Naive thymus-derived CD4-positive, alpha-beta T cell (primary cell): ENCODE measurements at regions not wholly inside any gene's neighbourhood (a gene's known extent, or its start where the extent isn't known, plus 50 kb on each side); places are given as distances from the start of the nearest gene placed in this dataset.
"Not testable (repeated sequence)": the region's sequence is repeated elsewhere in the genome, so short reads cannot be mapped to it uniquely, and the experiment has no call there.

Experiments
- ATAC-seq: fragments of 150-1000 bp; cut with Tn5 transposase; 2 replicates; pipeline ENCODE4 v1.10.0; 2021; ENCODE audit warnings: mild to moderate bottlenecking, moderate library complexity
- CTCF ChIA-PET: fragments of 350-600 bp; sonication (Branson Sonifier 250); formaldehyde crosslinking; loops from one replicate; lab custom pipeline; 2021; ENCODE audit warnings: antibody characterized with exemption; lab: Charles Lee
- POLR2A ChIA-PET: fragments of 350-600 bp; sonication (Branson Sonifier 250); formaldehyde crosslinking; loops from one replicate; lab custom pipeline; 2021; ENCODE audit warnings: antibody characterized with exemption, inconsistent platforms; lab: Charles Lee
- DNase-seq, 9 donors: peaks; one replicate each; pipeline versions ENCODE4 v3.0.0 to v3.0.0-alpha.2; 2020 to 2022; ENCODE audit warnings: mixed read lengths in 1 of 9
- H3K27ac ChIP-seq: one replicate; pipeline ENCODE4 v1.7.0; 2013; ENCODE audit warnings: mild to moderate bottlenecking, low read depth, low read length, moderate library complexity
- H3K27me3 ChIP-seq, 2 donors: one replicate each; pipeline ENCODE4 v1.7.0; 2013; ENCODE audit warnings: low read length in 2 of 2, mild to moderate bottlenecking in 2 of 2, moderate library complexity in 2 of 2; ENCODE audit not compliant: control insufficient read depth in 2 of 2, insufficient read depth in 2 of 2
- H3K36me3 ChIP-seq, 3 experiments: 1 replicate in 2 of 3; 2 replicates in 1 of 3; pipeline ENCODE4 v1.7.0; 2013; ENCODE audit warnings: low read length in 3 of 3, mild to moderate bottlenecking in 3 of 3, moderate library complexity in 1 of 3; ENCODE audit not compliant: insufficient read depth in 3 of 3, control insufficient read depth in 2 of 3
- H3K4me1 ChIP-seq, 2 donors: one replicate each; pipeline ENCODE4 v1.7.0; 2013; ENCODE audit warnings: low read length in 2 of 2, mild to moderate bottlenecking in 2 of 2, moderate library complexity in 1 of 2; ENCODE audit not compliant: control insufficient read depth in 2 of 2, insufficient read depth in 2 of 2
- H3K4me3 ChIP-seq: 2 replicates; pipeline ENCODE4 v1.7.0; 2013; ENCODE audit warnings: mild to moderate bottlenecking, low read length
- H3K9me3 ChIP-seq, 3 experiments: 1 replicate in 2 of 3; 2 replicates in 1 of 3; pipeline ENCODE4 v1.7.0; 2013; ENCODE audit warnings: low read length in 3 of 3; ENCODE audit not compliant: control insufficient read depth in 2 of 3
- H3K27ac Mint-ChIP-seq, 9 donors: one replicate each; pipeline ENCODE4 v1.8.0; 2020 to 2022; ENCODE audit warnings: mixed read lengths in 9 of 9, mild to moderate bottlenecking in 8 of 9, moderate library complexity in 5 of 9, inconsistent platforms in 2 of 9
- H3K27me3 Mint-ChIP-seq, 5 donors: one replicate each; pipeline ENCODE4 v1.8.0; 2021 to 2022; ENCODE audit warnings: mixed read lengths in 5 of 5, mild to moderate bottlenecking in 1 of 5
- H3K36me3 Mint-ChIP-seq, 5 donors: one replicate each; pipeline ENCODE4 v1.8.0; 2020 to 2022; ENCODE audit warnings: mixed read lengths in 5 of 5, mild to moderate bottlenecking in 3 of 5, inconsistent platforms in 1 of 5
- H3K4me1 Mint-ChIP-seq, 7 donors: one replicate each; pipeline ENCODE4 v1.8.0; 2020 to 2022; ENCODE audit warnings: mixed read lengths in 7 of 7, mild to moderate bottlenecking in 3 of 7, inconsistent platforms in 1 of 7
- H3K4me3 Mint-ChIP-seq, 10 donors: one replicate each; pipeline ENCODE4 v1.8.0; 2020 to 2022; ENCODE audit warnings: mild to moderate bottlenecking in 10 of 10, mixed read lengths in 10 of 10, moderate library complexity in 6 of 10, inconsistent platforms in 2 of 10
- H3K9me3 Mint-ChIP-seq, 11 donors: one replicate each; pipeline ENCODE4 v1.8.0; 2020 to 2022; ENCODE audit warnings: mixed read lengths in 11 of 11, mild to moderate bottlenecking in 4 of 11, inconsistent platforms in 1 of 11, moderate library complexity in 1 of 11
- intact Hi-C, 2 donors: fragments of 100-400 bp; cut with micrococcal nuclease; formaldehyde crosslinking; loops; one replicate each; pipeline ENCODE4 v1.15.1; 2023

- POLR2A ChIA-PET, H3K27me3 Mint-ChIP-seq, H3K9me3 ChIP-seq, H3K27ac Mint-ChIP-seq, H3K4me1 ChIP-seq, ATAC-seq, H3K4me3 ChIP-seq, H3K4me3 Mint-ChIP-seq, DNase-seq, H3K36me3 Mint-ChIP-seq, CTCF ChIA-PET, H3K4me1 Mint-ChIP-seq, H3K36me3 ChIP-seq, intact Hi-C loops, H3K27me3 ChIP-seq, H3K27ac ChIP-seq: not testable (repeated sequence)
- peaks cover 0 to 13% (median 6%) of the 10 kb centered on the region in 11 donors for H3K9me3 Mint-ChIP-seq
Observed at GRCh38 chr6:120432840-120433239, 901.4 kb downstream of the TBC1D32 start.

- Histone ChIP-seq H3K27me3 (no peaks in the 10 kb centered on the region), H3K9me3 (no peaks in the 10 kb centered on the region), H3K4me3 (no peak overlapping the region), H3K4me1 (no peaks in the 10 kb centered on the region), H3K36me3 (no peaks in the 10 kb centered on the region), H3K27ac (no peak overlapping the region)
- ChIA-PET POLR2A (no interaction called here), CTCF (no interaction called here)
- ATAC-seq: no peak
- no peak for DNase-seq
- H3K9me3 Mint-ChIP-seq: peaks cover 0 to 13% (median 6%) of the 10 kb centered on the region in 11 donors
- H3K36me3 Mint-ChIP-seq: no peaks in the 10 kb centered on the region
- H3K27ac Mint-ChIP-seq: no peak overlapping the region
- intact Hi-C loops: no loop called here
- no peaks in the 10 kb centered on the region for H3K27me3 Mint-ChIP-seq
- H3K4me1 Mint-ChIP-seq: no peaks in the 10 kb centered on the region
- no peak overlapping the region for H3K4me3 Mint-ChIP-seq
Observed at GRCh38 chr6:120431841-120432240, 902.4 kb downstream of the TBC1D32 start.

- ATAC-seq: no peak
- Mint-ChIP-seq H3K4me1 (no peaks in the 10 kb centered on the region), H3K27ac (no peak overlapping the region), H3K36me3 (no peaks in the 10 kb centered on the region), H3K4me3 (no peak overlapping the region), H3K27me3 (no peaks in the 10 kb centered on the region), H3K9me3 (peaks cover 0 to 31% (median 1%) of the 10 kb centered on the region in 11 donors)
- POLR2A ChIA-PET: no interaction called here
- Histone ChIP-seq H3K27me3 (no peaks in the 10 kb centered on the region), H3K4me3 (no peak overlapping the region), H3K9me3 (no peaks in the 10 kb centered on the region), H3K27ac (no peak overlapping the region), H3K36me3 (no peaks in the 10 kb centered on the region), H3K4me1 (no peaks in the 10 kb centered on the region)
- intact Hi-C loops: no loop called here
- DNase-seq: no peak
- CTCF ChIA-PET: no interaction called here
Observed at GRCh38 chr6:120411394-120411793, 922.9 kb downstream of the TBC1D32 start.

GRCh38 chr6:120410586-120410985 lies 923.7 kb downstream of the TBC1D32 start:
- DNase-seq (no peak), ATAC-seq (no peak)
- H3K36me3 Mint-ChIP-seq: no peaks in the 10 kb centered on the region
- Histone ChIP-seq H3K9me3 (no peaks in the 10 kb centered on the region), H3K4me3 (no peak overlapping the region), H3K36me3 (no peaks in the 10 kb centered on the region), H3K27me3 (no peaks in the 10 kb centered on the region), H3K27ac (no peak overlapping the region), H3K4me1 (no peaks in the 10 kb centered on the region)
- no peaks in the 10 kb centered on the region for H3K4me1 Mint-ChIP-seq
- intact Hi-C loops: no loop called here
- no peak overlapping the region for H3K4me3 Mint-ChIP-seq
- ChIA-PET POLR2A (no interaction called here), CTCF (no interaction called here)
- peaks cover 0 to 31% (median 1%) of the 10 kb centered on the region in 11 donors for H3K9me3 Mint-ChIP-seq
- no peak overlapping the region for H3K27ac Mint-ChIP-seq
- no peaks in the 10 kb centered on the region for H3K27me3 Mint-ChIP-seq

- H3K9me3 ChIP-seq: no peaks in the 10 kb centered on the region
- Mint-ChIP-seq H3K9me3 (peaks cover 0 to 27% (median 2%) of the 10 kb centered on the region in 11 donors), H3K27me3 (no peaks in the 10 kb centered on the region), H3K36me3 (no peaks in the 10 kb centered on the region), H3K27ac (no peak overlapping the region), H3K4me1 (no peaks in the 10 kb centered on the region), H3K4me3 (no peak overlapping the region)
- no peaks in the 10 kb centered on the region for H3K36me3 ChIP-seq
- ChIA-PET CTCF (no interaction called here), POLR2A (no interaction called here)
- ATAC-seq (no peak), DNase-seq (no peak)
- H3K27me3 ChIP-seq: no peaks in the 10 kb centered on the region
- no peaks in the 10 kb centered on the region for H3K4me1 ChIP-seq
- intact Hi-C loops: no loop called here
- H3K4me3 ChIP-seq: no peak overlapping the region
- H3K27ac ChIP-seq: no peak overlapping the region
Observed at GRCh38 chr6:120407696-120408095, 926.6 kb downstream of the TBC1D32 start.

GRCh38 chr6:120405947-120406346 lies 928.3 kb downstream of the TBC1D32 start:
- no peaks in the 10 kb centered on the region for H3K4me1 Mint-ChIP-seq
- H3K4me3 ChIP-seq: no peak overlapping the region
- H3K27ac Mint-ChIP-seq: no peak overlapping the region
- no peaks in the 10 kb centered on the region for H3K27me3 ChIP-seq
- POLR2A ChIA-PET: no interaction called here
- no peak overlapping the region for H3K4me3 Mint-ChIP-seq
- H3K27ac ChIP-seq: no peak overlapping the region
- DNase-seq: no peak
- H3K9me3 Mint-ChIP-seq: peaks cover 0 to 19% (median 1%) of the 10 kb centered on the region in 11 donors
- H3K9me3 ChIP-seq: no peaks in the 10 kb centered on the region
- CTCF ChIA-PET: no interaction called here
- ATAC-seq: no peak
- intact Hi-C loops: no loop called here
- H3K36me3 ChIP-seq: no peaks in the 10 kb centered on the region
- no peaks in the 10 kb centered on the region for H3K36me3 Mint-ChIP-seq
- H3K4me1 ChIP-seq: no peaks in the 10 kb centered on the region
- no peaks in the 10 kb centered on the region for H3K27me3 Mint-ChIP-seq

GRCh38 chr6:120395784-120396183 lies 938.5 kb downstream of the TBC1D32 start:
- CTCF ChIA-PET: no interaction called here
- H3K27me3 ChIP-seq: no peaks in the 10 kb centered on the region
- Mint-ChIP-seq H3K9me3 (peaks cover 0 to 12% (median 0%) of the 10 kb centered on the region in 11 donors), H3K4me3 (no peak overlapping the region), H3K27ac (no peak overlapping the region), H3K27me3 (no peaks in the 10 kb centered on the region), H3K4me1 (no peaks in the 10 kb centered on the region), H3K36me3 (no peaks in the 10 kb centered on the region)
- no peaks in the 10 kb centered on the region for H3K4me1 ChIP-seq
- no peak for ATAC-seq
- H3K36me3 ChIP-seq: no peaks in the 10 kb centered on the region
- no peak overlapping the region for H3K4me3 ChIP-seq
- intact Hi-C loops: no loop called here
- no peak overlapping the region for H3K27ac ChIP-seq
- no peaks in the 10 kb centered on the region for H3K9me3 ChIP-seq
- POLR2A ChIA-PET: no interaction called here
- no peak for DNase-seq
